ENCODE measurements at regions not wholly inside any gene's neighbourhood (a gene's known extent, or its start where the extent isn't known, plus 50 kb on each side); places are given as distances from the start of the nearest gene placed in this dataset.
A peak's percentile ranks its signal among the peaks of the same experiment; 100 is the strongest.

GRCh38 chr9:14021871-14022525 lies 291.9 kb downstream of the NFIB start (continued):
- TF ChIP-seq EZH2 (IDR thresholded peaks at IDR 0.05; ENCODE audit: low read depth, unreplicated experiment) (no peak), ETS1 (IDR thresholded peaks at IDR 0.05) (no peak), STAT1 (IDR thresholded peaks at IDR 0.05; ENCODE audit: unreplicated experiment) (no peak), CTCF (conservative IDR thresholded peaks at IDR 0.05; ENCODE audit: low read depth in 2 of 2) (no peak), NANOG (IDR thresholded peaks at IDR 0.05; ENCODE audit: borderline replicate concordance) (no peak), POLR2AphosphoS5 (IDR thresholded peaks at IDR 0.05; ENCODE audit: low read depth) (no peak), REST (IDR thresholded peaks at IDR 0.05; ENCODE audit: unreplicated experiment) (no peak), CREB1 (CRISPR knock-in tag; IDR thresholded peaks at IDR 0.05; ENCODE audit: low read depth) (no peak)

- Histone ChIP-seq H3K4me3 (no peak overlapping the region), H2AFZ (peak overlapping the region; percentile 25; the same call in 1 of the 2 replicates), H3K4me2 (no peak overlapping the region), H3K27ac (ENCODE audit: low read depth) (no peak overlapping the region), H3K4me1 (ENCODE audit: insufficient read depth) (no peaks in the 10 kb centered on the region), H3F3A (replicated peaks; ENCODE audit: low read depth) (no peaks in the 10 kb centered on the region), H3K36me3 (ENCODE audit: insufficient read depth) (no peaks in the 10 kb centered on the region), H3K27me3 (ENCODE audit: insufficient read depth) (no peaks in the 10 kb centered on the region), H4K20me1 (replicated peaks; ENCODE audit: insufficient read depth) (no peaks in the 10 kb centered on the region), H3K79me2 (replicated peaks; ENCODE audit: insufficient read depth) (no peaks in the 10 kb centered on the region), H3K9me2 (ENCODE audit: insufficient read depth) (no peaks in the 10 kb centered on the region)
- DNase-seq (ENCODE audit: low spot score), result no peak
- H3K27ac Mint-ChIP-seq, result no peak overlapping the region
- H3K9me3 Mint-ChIP-seq, result no peaks in the 10 kb centered on the region
- no peaks in the 10 kb centered on the region for H3K4me1 Mint-ChIP-seq
- H3K36me3 Mint-ChIP-seq (ENCODE audit: low read depth), result no peaks in the 10 kb centered on the region
- no peak for TF ChIP-seq REST (IDR thresholded peaks at IDR 0.05; ENCODE audit: unreplicated experiment)
- no peak for TF ChIP-seq STAT1 (IDR thresholded peaks at IDR 0.05; ENCODE audit: unreplicated experiment)
- TF ChIP-seq POLR2AphosphoS5 (IDR thresholded peaks at IDR 0.05; ENCODE audit: low read depth), result no peak
- ATAC-seq, result no peak
- H3K4me3 Mint-ChIP-seq, result no peak overlapping the region
- peaks cover 3% of the 10 kb centered on the region for H3K27me3 Mint-ChIP-seq (ENCODE audit: insufficient read depth, low read depth, poor library complexity)
Measured at GRCh38 chr9:14018081-14018480, 295.9 kb downstream of the NFIB start.

All from GM23338 (cell line).